IPS DF 6.9 (cell line): ENCODE measurements at regions not wholly inside any gene's neighbourhood (a gene's known extent, or its start where the extent isn't known, plus 50 kb on each side); places are given as distances from the start of the nearest gene placed in this dataset.

ENCODE experiments used
- DNase-seq: peaks from one replicate; pipeline ENCODE4 v3.0.0-alpha.2; 2013; ENCODE audit warnings: low read depth, low spot score
- H3K27ac ChIP-seq: one replicate; pipeline ENCODE4 v1.5.1; 2013; ENCODE audit warnings: low read length, control low read depth
- H3K27me3 ChIP-seq: 2 replicates; pipeline ENCODE4 v1.6.1; 2013; ENCODE audit warnings: mild to moderate bottlenecking, low read length; ENCODE audit not compliant: control insufficient read depth, insufficient read depth
- H3K36me3 ChIP-seq: 2 replicates; pipeline ENCODE4 v1.6.1; 2013; ENCODE audit warnings: low read length; ENCODE audit not compliant: control insufficient read depth, insufficient read depth
- H3K4me1 ChIP-seq: 2 replicates; pipeline ENCODE4 v1.6.1; 2013; ENCODE audit warnings: low read length; ENCODE audit not compliant: control insufficient read depth, insufficient read depth
- H3K4me3 ChIP-seq: 2 replicates; pipeline ENCODE4 v1.5.1; 2013; ENCODE audit warnings: mild to moderate bottlenecking, low read length
- H3K9me3 ChIP-seq: 2 replicates; pipeline ENCODE4 v1.6.1; 2013; ENCODE audit warnings: low read length, inconsistent platforms; ENCODE audit not compliant: control insufficient read depth, insufficient read depth
- WGBS: extraction: QIAGEN DNeasy Blood & Tissue Kit; methylation state at CpG from one replicate; pipeline ENCODE4 v1.1.7; 2013; ENCODE audit warnings: mixed read lengths, missing lambda C conversion rate; ENCODE audit not compliant: insufficient read length, insufficient coverage; 5-methylcytosine and 5-hydroxymethylcytosine counted together

DNA sequence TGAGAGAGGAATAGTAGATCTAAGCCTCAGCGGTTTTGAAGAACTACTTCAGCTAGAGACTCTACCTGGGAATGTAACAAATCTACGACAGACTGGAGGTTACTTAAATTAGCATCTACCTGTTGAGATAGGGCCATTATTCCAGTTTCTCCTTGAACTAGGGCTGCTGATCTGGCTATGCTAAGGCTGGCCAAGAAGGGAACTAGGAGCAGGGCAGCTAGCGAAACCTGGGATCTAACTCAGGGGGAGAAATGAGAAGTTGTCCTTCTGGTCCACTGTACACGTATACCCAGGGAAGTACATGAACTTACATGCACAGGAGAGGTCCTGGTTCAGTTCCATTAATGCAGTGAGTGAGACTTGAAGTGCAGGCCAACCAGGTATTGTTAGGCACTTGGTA, 156.7 kb downstream of the TRIM27 start:
- no peak for DNase-seq
- no peaks in the 10 kb centered on the region for H3K9me3 ChIP-seq
- H3K4me3 ChIP-seq = no peak overlapping the region
- H3K36me3 ChIP-seq = no peaks in the 10 kb centered on the region
- no peak overlapping the region for H3K27ac ChIP-seq
- H3K27me3 ChIP-seq = peaks cover 85% of the 10 kb centered on the region
- no CpG with 5 or more reads among the region's 4 CpGs for WGBS
- H3K4me1 ChIP-seq = no peaks in the 10 kb centered on the region; the same call in 1 of the 2 replicates

DNA sequence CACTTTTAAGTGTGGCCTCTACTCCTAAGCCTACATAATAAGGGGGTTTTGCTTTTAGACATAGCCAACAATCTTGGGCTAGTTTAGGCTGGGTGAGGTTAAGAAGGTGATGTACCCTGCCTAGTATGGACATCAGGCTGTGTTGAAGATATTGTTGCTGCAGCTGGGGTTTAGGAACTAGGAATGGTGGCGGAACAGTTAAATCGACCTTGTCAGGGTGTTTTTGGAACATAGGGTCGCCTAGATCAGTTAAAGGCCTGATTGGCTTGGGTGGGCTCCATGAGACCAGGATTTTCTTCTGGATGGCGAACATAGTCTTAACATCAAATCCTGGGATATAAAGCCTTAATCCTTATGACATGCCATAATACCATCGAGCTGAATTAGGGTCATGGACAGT, 156.1 kb downstream of the TRIM27 start:
- Histone ChIP-seq H3K4me1 (no peaks in the 10 kb centered on the region; the same call in 1 of the 2 replicates), H3K9me3 (no peaks in the 10 kb centered on the region), H3K4me3 (no peak overlapping the region), H3K36me3 (no peaks in the 10 kb centered on the region), H3K27ac (no peak overlapping the region), H3K27me3 (peaks cover 91% of the 10 kb centered on the region)
- WGBS = no CpG with 5 or more reads among the region's 5 CpGs
- DNase-seq = no peak

DNA sequence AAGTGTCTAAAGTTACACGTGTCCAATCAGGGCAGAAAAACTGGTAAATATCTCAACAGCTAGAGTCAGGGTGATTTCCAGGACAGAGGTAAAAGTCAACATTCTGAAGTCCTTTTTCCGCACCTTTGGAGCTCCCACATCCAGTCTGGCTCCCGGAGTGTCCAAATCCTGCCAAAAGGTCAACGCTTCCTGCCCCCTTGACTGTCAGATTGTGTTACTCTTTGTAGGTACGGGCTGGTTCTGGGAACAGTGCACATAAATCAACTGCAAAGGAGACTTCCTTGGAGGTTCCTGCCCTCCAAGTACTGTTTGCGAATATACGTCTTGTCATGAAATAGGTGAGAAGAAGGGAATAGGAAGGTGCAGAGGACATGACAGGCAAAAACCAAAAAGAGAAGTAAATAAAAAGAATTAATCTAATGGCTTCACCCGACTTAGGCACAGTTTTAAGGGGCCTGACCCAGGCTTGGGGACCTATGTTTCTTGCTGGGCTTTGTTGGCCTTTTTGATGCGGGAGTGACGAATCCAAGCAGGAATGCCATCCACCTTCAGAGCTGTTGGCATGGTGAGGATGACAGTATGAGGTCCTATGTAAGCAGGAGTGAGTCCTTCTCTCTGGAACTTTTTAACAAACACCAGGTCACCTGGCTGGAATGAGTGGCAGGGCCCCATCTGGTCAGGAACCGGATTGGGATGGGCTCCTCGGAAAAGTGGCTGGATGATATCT, 155.4 kb downstream of the TRIM27 start:
- no CpG with 5 or more reads among the region's 12 CpGs for WGBS
- Histone ChIP-seq H3K4me1 (no peaks in the 10 kb centered on the region; the same call in 1 of the 2 replicates), H3K27me3 (peaks cover 95% of the 10 kb centered on the region), H3K9me3 (no peaks in the 10 kb centered on the region), H3K36me3 (no peaks in the 10 kb centered on the region), H3K27ac (no peak overlapping the region), H3K4me3 (no peak overlapping the region)
- no peak for DNase-seq

DNA sequence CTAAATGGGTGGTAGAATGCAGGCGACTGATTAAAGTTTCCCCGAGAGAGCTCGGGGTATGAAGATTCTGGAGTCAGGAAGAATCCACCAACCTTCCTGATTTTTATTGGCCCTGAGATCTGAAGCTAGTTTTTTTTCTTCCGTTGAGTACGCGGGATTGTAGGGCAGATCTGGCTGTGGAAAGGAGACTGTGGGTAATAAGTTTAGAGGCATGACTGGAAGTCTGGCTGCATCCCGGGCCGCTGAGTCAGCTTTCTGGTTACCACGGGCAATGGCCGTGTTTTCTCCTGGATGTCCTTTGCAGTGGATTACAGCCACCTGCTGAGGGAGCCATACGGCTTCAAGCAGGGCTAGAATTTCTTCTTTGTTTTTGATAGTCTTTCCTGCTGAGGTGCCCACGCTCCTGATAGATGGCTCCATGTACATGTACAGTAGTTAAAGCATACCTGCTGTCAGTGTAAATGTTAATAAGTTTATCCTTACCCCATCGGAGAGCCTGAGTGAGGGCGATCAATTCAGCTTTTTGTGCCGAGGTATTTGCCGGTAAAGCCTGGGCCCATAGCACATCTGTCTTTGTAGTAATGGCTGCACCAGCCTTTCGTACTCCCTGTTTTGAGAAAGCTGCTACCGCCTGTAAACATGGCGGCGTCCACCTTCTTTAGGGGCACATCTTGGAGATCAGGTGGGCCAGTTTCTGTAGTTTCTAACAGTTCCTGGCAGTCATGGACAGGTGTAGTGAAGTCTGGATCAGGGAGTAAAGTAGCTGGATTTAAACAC, 154.0 kb downstream of the TRIM27 start:
- Histone ChIP-seq H3K27ac (no peak overlapping the region), H3K27me3 (peaks cover 95% of the 10 kb centered on the region), H3K9me3 (no peaks in the 10 kb centered on the region), H3K4me1 (peaks cover 1% of the 10 kb centered on the region; the same call in 1 of the 2 replicates), H3K4me3 (no peak overlapping the region), H3K36me3 (no peaks in the 10 kb centered on the region)
- no peak for DNase-seq
- no CpG with 5 or more reads among the region's 20 CpGs for WGBS

DNA sequence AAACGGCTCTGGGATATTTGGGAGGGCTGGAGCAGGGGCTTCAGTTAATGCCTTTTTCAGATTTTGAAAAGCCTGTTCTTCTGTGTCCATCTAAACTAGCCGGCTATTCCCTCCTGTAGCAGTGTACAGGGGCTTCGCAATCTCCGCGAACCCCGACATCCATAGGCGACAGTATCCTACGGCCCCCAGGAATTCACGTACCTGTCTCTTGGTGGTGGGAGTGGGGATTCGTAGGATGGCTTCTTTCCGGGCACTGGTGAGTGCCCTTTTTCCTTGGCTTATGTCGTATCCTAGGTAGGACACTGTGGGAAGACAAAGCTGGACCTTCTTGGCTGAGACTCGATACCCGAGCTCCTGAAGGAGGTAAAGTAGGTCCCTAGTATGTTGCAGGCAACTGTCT, 153.1 kb downstream of the TRIM27 start:
- WGBS = no CpG with 5 or more reads among the region's 14 CpGs
- H3K27me3 ChIP-seq = peaks cover 94% of the 10 kb centered on the region
- no peaks in the 10 kb centered on the region for H3K9me3 ChIP-seq

DNA sequence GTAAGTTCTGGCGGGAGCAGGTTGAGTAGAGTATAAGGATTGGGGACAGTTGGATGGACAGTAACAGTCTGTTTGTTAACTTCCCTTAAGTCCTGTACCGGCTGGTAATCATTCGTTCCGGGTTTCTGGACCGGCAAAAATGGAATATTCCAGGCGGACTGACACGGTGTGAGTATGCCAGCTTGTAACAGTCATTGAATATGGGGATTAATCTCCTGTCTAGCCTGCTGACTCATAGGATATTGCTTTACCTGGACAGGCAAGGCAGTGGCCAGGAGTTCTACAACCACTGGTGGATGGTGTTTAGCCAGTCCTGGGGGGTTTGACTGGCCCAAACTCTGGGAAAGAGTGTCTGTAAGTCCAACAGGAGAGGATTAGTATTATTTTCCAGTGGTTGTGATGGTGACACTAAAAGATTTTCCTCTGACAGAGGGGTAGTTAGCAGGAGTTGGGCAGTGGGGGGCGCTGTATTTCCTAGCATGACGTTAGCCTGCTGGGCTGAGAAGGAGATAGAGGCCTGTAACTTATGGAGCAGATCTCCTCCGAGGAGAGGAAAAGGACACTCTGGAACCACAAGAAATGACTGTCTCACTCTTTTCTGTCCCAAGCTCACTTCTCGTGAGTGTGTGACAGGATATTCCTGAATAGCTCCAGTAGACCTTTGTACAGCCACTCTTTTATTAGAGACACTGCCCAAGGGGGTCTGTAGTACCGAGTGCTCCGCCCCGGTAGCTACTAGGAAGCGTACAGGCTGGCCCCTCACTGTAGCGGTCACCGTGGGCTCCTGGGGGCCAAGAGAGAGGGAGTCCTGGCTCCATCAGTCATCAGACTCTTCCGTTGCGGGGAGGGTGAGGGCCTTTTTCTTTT, 152.2 kb downstream of the TRIM27 start:
- Histone ChIP-seq H3K27me3 (peaks cover 87% of the 10 kb centered on the region), H3K4me1 (peaks cover 1% of the 10 kb centered on the region; the same call in 1 of the 2 replicates), H3K27ac (no peak overlapping the region), H3K36me3 (no peaks in the 10 kb centered on the region), H3K9me3 (no peaks in the 10 kb centered on the region), H3K4me3 (no peak overlapping the region)
- no CpG with 5 or more reads among the region's 19 CpGs for WGBS
- no peak for DNase-seq

More for the DNA sequence above, 153.1 kb downstream of the TRIM27 start:
- no peaks in the 10 kb centered on the region for H3K36me3 ChIP-seq
- no peak for DNase-seq
- peaks cover 1% of the 10 kb centered on the region; the same call in 1 of the 2 replicates for H3K4me1 ChIP-seq
- no peak overlapping the region for H3K27ac ChIP-seq
- H3K4me3 ChIP-seq = no peak overlapping the region

DNA sequence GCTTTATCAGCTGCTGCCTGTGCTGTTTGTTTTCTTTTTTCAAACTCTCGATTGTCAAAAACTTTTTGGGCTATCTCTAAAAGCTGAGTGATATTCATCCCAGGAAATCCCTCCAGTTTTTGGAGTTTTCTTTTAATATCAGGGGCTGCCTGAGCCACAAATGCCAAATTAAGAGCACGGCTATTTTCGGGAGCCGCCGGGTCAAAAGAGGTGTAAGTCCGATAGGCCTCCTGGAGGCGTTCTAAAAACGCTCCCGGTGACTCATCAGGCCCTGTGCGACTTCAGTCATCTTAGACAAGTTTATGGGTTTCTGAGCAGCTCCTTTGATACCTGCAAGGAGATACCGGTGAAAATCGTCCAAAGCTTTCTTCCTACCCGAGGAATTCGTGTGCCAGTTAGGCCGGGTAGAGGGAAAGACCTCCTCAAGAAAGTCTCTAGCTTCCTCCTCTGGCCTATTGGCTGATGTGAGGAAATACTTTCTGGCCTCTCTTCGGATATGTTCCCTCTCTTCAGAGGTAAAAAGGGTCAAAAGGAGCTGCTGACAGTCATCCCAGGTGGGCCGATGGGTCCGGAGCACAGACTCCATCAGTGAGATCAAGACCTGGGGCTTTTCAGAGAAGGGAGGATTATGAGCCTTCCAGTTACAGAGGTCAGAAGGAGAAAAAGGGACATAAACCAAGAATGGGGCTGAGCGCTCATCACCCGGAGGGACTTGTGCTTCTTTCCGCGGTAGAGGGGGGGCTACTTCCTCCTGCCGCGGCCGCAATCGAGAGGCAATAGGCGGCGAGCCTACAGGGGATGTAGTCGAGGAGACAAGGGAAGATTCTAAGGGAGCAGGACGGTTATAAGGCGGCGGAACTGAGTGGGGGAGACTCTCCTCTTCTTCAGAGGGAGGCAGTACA, 151.1 kb downstream of the TRIM27 start:
- Histone ChIP-seq H3K27me3 (peaks cover 80% of the 10 kb centered on the region), H3K36me3 (no peaks in the 10 kb centered on the region), H3K4me3 (no peak overlapping the region; the same call in 1 of the 2 replicates), H3K27ac (no peak overlapping the region), H3K4me1 (peaks cover 1% of the 10 kb centered on the region; the same call in 1 of the 2 replicates), H3K9me3 (no peaks in the 10 kb centered on the region)
- DNase-seq = no peak
- WGBS = no CpG with 5 or more reads among the region's 32 CpGs

DNA sequence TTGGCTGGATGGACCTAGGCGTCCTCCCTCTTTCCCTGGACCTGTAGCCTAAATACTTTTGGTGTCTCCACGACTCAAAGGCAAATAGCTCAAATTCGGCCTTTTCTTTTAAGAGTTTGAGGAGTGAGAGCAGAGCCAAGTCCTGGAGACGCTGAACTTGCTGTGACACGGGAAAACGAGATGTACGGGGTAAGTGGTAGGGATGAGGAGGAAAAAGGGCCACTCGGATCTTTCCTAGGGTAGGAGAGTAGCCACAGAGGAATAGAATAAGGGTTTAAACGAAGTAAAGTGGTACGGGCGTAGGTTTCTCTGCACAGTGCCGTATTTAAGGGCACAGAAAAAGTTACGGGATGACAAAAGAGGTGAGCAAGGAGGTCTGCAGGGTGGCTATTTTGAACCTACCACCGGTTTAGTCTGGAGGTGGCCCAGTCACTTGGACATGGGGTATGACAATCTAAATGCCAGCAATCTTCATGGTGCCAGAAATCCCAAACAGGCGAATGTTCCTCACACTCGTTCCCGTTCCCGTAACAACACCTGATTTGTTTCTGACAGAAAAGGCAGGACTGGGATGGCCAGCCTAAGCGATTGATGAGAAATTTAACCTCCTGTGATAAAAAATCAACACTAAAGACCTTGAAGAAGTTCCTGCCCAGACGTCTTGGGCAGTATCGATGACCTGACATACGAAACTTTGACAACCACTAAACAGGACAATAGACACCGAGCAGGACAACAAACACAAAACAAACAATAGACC, 149.3 kb downstream of the TRIM27 start:
- no peak overlapping the region for H3K4me3 ChIP-seq
- no peak overlapping the region for H3K27ac ChIP-seq
- WGBS = no CpG with 5 or more reads among the region's 23 CpGs
- no peaks in the 10 kb centered on the region for H3K36me3 ChIP-seq
- DNase-seq = no peak
- no peaks in the 10 kb centered on the region for H3K9me3 ChIP-seq
- peaks cover 1% of the 10 kb centered on the region; the same call in 1 of the 2 replicates for H3K4me1 ChIP-seq
- H3K27me3 ChIP-seq = peaks cover 78% of the 10 kb centered on the region

DNA sequence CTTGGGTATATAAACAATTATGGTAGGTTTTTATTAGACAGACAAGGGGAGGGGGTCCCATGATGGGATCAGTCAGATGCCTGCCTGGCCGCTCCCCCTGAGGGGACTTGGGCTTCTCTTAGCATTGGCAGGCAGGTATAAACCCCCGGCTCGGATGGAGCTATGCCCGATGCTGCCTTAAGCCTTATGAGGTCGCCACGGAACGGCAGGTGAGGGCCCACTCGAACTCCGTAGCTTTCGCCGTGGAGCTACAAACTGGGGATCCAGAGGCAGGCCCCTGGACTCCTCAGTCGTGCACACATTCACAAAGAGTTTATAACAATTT, 148.8 kb downstream of the TRIM27 start:
- no CpG with 5 or more reads among the region's 12 CpGs for WGBS
- H3K9me3 ChIP-seq = no peaks in the 10 kb centered on the region
- peaks cover 1% of the 10 kb centered on the region; the same call in 1 of the 2 replicates for H3K4me1 ChIP-seq
- H3K36me3 ChIP-seq = no peaks in the 10 kb centered on the region
- DNase-seq = no peak
- H3K4me3 ChIP-seq = no peak overlapping the region
- H3K27ac ChIP-seq = no peak overlapping the region
- H3K27me3 ChIP-seq = peaks cover 78% of the 10 kb centered on the region
